Endothelial cell of umbilical vein (primary cell): ENCODE measurements at regions not wholly inside any gene's neighbourhood (a gene's known extent, or its start where the extent isn't known, plus 50 kb on each side); places are given as distances from the start of the nearest gene placed in this dataset.

Experiments used
- BruUV-seq: library from RNA; stranded (reverse); fragments of 400-500 nt; replicated peaks from 2 replicates; lab custom pipeline; 2021; lab: Mats Ljungman, UMichigan
- CTCF ChIA-PET: fragments of 300-600, 350-600 bp; sonication (Branson Sonifier 250); formaldehyde crosslinking; loops from one replicate; lab custom pipeline; 2021; ENCODE audit warnings: antibody characterized with exemption, inconsistent platforms; lab: Charles Lee
- POLR2A ChIA-PET: fragments of 300-600, 350-600 bp; sonication (Branson Sonifier 250); formaldehyde crosslinking; loops from one replicate; lab custom pipeline; 2021; ENCODE audit warnings: antibody characterized with exemption, inconsistent platforms; lab: Charles Lee
- DNase-seq: peaks from one replicate; pipeline ENCODE4 v3.0.0-alpha.2; 2011; ENCODE audit warnings: low read depth, low spot score
- FAIRE-seq: peaks from 2 replicates; lab custom pipeline; 2011; peaks lifted over from hg19 to GRCh38; lab: Jason Lieb, UNC
- H2AFZ ChIP-seq: 2 replicates; pipeline ENCODE4 v1.6.0; 2012; ENCODE audit warnings: low read depth, low read length, control low read depth, inconsistent platforms
- H3K27ac ChIP-seq: 2 replicates; pipeline ENCODE4 v1.5.1; 2011; ENCODE audit warnings: low read depth, mild to moderate bottlenecking, control low read depth, low read length, moderate library complexity; ENCODE audit not compliant: insufficient read depth
- H3K27me3 ChIP-seq, 2 experiments: 2 replicates each; pipeline versions ENCODE4 v1.6.0 to v1.6.1; 2011; ENCODE audit warnings: low read length in 2 of 2, mixed read lengths in 1 of 2; ENCODE audit not compliant: control insufficient read depth in 2 of 2, insufficient read depth in 2 of 2
- H3K36me3 ChIP-seq, 2 experiments: 2 replicates in 1 of 2; 3 replicates in 1 of 2; pipeline ENCODE4 v1.5.1; 2011; ENCODE audit warnings: low read length in 2 of 2, mild to moderate bottlenecking in 1 of 2, moderate library complexity in 1 of 2; ENCODE audit not compliant: control insufficient read depth in 2 of 2, insufficient read depth in 2 of 2; ENCODE audit errors: extremely low read depth in 1 of 2
- H3K4me1 ChIP-seq: 3 replicates; pipeline ENCODE4 v1.5.1; 2011; ENCODE audit warnings: mild to moderate bottlenecking, low read length; ENCODE audit not compliant: control insufficient read depth, insufficient read depth; ENCODE audit errors: extremely low read depth
- H3K4me2 ChIP-seq: 2 replicates; pipeline ENCODE4 v1.6.1; 2011; ENCODE audit warnings: low read length, control low read depth, mixed read lengths; ENCODE audit not compliant: insufficient read depth
- H3K4me3 ChIP-seq, 3 experiments: fragments of 200-600 bp in 1 of 3; sonication (generic), shearing (Covaris generic) in 1 of 3; replicated peaks in 1 of 3; 2 replicates each; pipeline ENCODE4 v1.5.1; 2011 to 2016; ENCODE audit warnings: control low read depth in 3 of 3, low read length in 3 of 3, mild to moderate bottlenecking in 2 of 3, inconsistent platforms in 1 of 3, low read depth in 1 of 3, moderate library complexity in 1 of 3; ENCODE audit not compliant: insufficient read depth in 1 of 3
- H3K79me2 ChIP-seq: 2 replicates; pipeline ENCODE4 v1.6.0; 2012; ENCODE audit warnings: low read length, inconsistent platforms; ENCODE audit not compliant: control insufficient read depth, insufficient read depth
- H3K9ac ChIP-seq: replicated peaks from 2 replicates; pipeline ENCODE3; 2011; ENCODE audit warnings: low read length, control low read depth; ENCODE audit not compliant: insufficient read depth; ENCODE audit errors: extremely low read depth
- H3K9me1 ChIP-seq: replicated peaks from 3 replicates; pipeline ENCODE4 v1.6.0; 2011; ENCODE audit warnings: mild to moderate bottlenecking, low read length; ENCODE audit not compliant: control insufficient read depth, insufficient read depth; ENCODE audit errors: extremely low read depth
- H3K9me3 ChIP-seq: replicated peaks from 2 replicates; pipeline ENCODE4 v1.5.1; 2012; ENCODE audit warnings: low read length, inconsistent platforms; ENCODE audit not compliant: control insufficient read depth, insufficient read depth
- H4K20me1 ChIP-seq: replicated peaks from 2 replicates; pipeline ENCODE3; 2011; ENCODE audit warnings: mild to moderate bottlenecking, low read length; ENCODE audit not compliant: control insufficient read depth, insufficient read depth; ENCODE audit errors: extremely low read depth
- EZH2 ChIP-seq: IDR thresholded peaks from 2 replicates; pipeline ENCODE4 v1.6.1; 2012; ENCODE audit warnings: borderline replicate concordance, low read depth, mild to moderate bottlenecking, moderate library complexity, low read length, inconsistent platforms; ENCODE audit not compliant: severe bottlenecking
- FOS ChIP-seq: IDR thresholded peaks from 2 replicates; pipeline ENCODE4 v1.6.1; 2011; ENCODE audit warnings: mild to moderate bottlenecking, low read length, moderate library complexity, borderline replicate concordance; ENCODE audit not compliant: insufficient read depth
- GATA2 ChIP-seq: IDR thresholded peaks from 2 replicates; pipeline ENCODE4 v1.7.0; 2011; ENCODE audit warnings: low read depth, mild to moderate bottlenecking, moderate library complexity, mixed read lengths, low read length; ENCODE audit not compliant: insufficient read length, insufficient read depth
- JUN ChIP-seq: IDR thresholded peaks from 2 replicates; pipeline ENCODE4 v1.6.1; 2011; ENCODE audit warnings: borderline replicate concordance, low read depth; ENCODE audit not compliant: insufficient read length, insufficient read depth
- MYC ChIP-seq: IDR thresholded peaks from one replicate; pipeline ENCODE4 v1.6.1; 2011; ENCODE audit warnings: mild to moderate bottlenecking, low read depth, low read length
- POLR2A ChIP-seq: IDR thresholded peaks from 2 replicates; pipeline ENCODE4 v1.6.1; 2012; ENCODE audit warnings: low read depth, mild to moderate bottlenecking, control low read depth, low read length
- POLR2AphosphoS5 ChIP-seq: IDR thresholded peaks from 2 replicates; pipeline ENCODE4 v1.6.1; 2012; ENCODE audit warnings: low read depth, mild to moderate bottlenecking, control low read depth, low read length, moderate library complexity; ENCODE audit not compliant: insufficient read depth
- dilution Hi-C: fragments of 300-500 bp; cut with MboI; formaldehyde crosslinking; loops from one replicate; pipeline ENCODE4 v1.15.0; 2019; ENCODE audit warnings: low sequenced_read_pairs; ENCODE audit not compliant: extremely low pct_ligation_motif_present
- intact Hi-C: fragments of 100-400 bp; cut with micrococcal nuclease; formaldehyde crosslinking; loops from one replicate; pipeline ENCODE4 v1.10.0; 2022
- TF ChIP-seq, protein P1 (sequence below): IDR thresholded peaks from 2 replicates; pipeline ENCODE4 v1.6.1; 2011; ENCODE audit not compliant: insufficient read depth, insufficient read length
- TF ChIP-seq, protein P2 (sequence below), 2 donors: IDR thresholded peaks; 1 replicate in 1 of 2; 2 replicates in 1 of 2; pipeline ENCODE4 v1.5.1; 2011; ENCODE audit warnings: low read length in 2 of 2, mild to moderate bottlenecking in 2 of 2, moderate library complexity in 2 of 2, control low read depth in 1 of 2, inconsistent platforms in 1 of 2, low read depth in 1 of 2; ENCODE audit not compliant: insufficient read depth in 1 of 2; ENCODE audit errors: extremely low read depth in 1 of 2

DNA sequence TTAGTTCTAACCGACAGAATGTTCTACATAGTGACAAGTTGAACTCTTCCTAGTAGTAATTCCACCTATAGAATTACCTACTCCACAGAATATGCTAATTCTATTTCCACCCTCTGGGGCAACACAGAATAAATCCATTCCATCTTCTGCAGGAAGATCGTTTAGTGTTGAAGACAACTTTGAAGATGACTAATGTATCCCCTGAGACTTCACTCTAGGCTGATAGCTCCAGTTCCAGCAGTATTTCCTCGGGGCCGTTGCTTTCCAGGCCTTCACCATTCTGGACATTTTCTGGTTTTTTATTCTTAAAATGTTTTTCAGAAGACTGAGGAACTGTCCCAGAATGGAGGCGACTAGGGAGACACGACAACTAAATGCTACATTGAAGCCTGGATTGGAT lies 61.0 kb upstream of the CSF1 start:
- no peak for FAIRE-seq
- TF ChIP-seq POLR2AphosphoS5 = no peak
- TF ChIP-seq POLR2A = no peak
- TF ChIP-seq FOS = no peak
- TF ChIP-seq EZH2 = no peak
- TF ChIP-seq, protein P1, sequence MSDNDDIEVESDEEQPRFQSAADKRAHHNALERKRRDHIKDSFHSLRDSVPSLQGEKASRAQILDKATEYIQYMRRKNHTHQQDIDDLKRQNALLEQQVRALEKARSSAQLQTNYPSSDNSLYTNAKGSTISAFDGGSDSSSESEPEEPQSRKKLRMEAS = no peak
- TF ChIP-seq MYC = no peak
- TF ChIP-seq JUN = no peak
- TF ChIP-seq GATA2 = no peak
- TF ChIP-seq, protein P2, sequence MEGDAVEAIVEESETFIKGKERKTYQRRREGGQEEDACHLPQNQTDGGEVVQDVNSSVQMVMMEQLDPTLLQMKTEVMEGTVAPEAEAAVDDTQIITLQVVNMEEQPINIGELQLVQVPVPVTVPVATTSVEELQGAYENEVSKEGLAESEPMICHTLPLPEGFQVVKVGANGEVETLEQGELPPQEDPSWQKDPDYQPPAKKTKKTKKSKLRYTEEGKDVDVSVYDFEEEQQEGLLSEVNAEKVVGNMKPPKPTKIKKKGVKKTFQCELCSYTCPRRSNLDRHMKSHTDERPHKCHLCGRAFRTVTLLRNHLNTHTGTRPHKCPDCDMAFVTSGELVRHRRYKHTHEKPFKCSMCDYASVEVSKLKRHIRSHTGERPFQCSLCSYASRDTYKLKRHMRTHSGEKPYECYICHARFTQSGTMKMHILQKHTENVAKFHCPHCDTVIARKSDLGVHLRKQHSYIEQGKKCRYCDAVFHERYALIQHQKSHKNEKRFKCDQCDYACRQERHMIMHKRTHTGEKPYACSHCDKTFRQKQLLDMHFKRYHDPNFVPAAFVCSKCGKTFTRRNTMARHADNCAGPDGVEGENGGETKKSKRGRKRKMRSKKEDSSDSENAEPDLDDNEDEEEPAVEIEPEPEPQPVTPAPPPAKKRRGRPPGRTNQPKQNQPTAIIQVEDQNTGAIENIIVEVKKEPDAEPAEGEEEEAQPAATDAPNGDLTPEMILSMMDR (IDR thresholded peaks at IDR 0.05; ENCODE audit: extremely low read depth in 1 of 2, insufficient read depth in 1 of 2, low read depth in 1 of 2, low read length in 2 of 2) = no peak
- no peak overlapping the region for H2AFZ ChIP-seq

More for the DNA sequence above, 61.0 kb upstream of the CSF1 start:
- H3K4me1 ChIP-seq = peaks cover 12% of the 10 kb centered on the region
- POLR2A ChIA-PET = no interaction called here
- no peak for DNase-seq
- no peak overlapping the region for H3K9ac ChIP-seq
- BruUV-seq = no TSS peak
- no peak overlapping the region for H3K4me2 ChIP-seq
- H3K79me2 ChIP-seq = no peaks in the 10 kb centered on the region
- intact Hi-C loops (no loop called here), dilution Hi-C loops (no loop called here)
- no peaks in the 10 kb centered on the region for H3K9me3 ChIP-seq
- no peaks in the 10 kb centered on the region for H4K20me1 ChIP-seq
- CTCF ChIA-PET = interaction anchor here (1.2 to 1.7 kb wide), 2 partner anchors 59 to 135 kb away, joined by 5 to 12 read pairs; partner anchors contain the start of gene AHCYL1
- no peak overlapping the region for H3K4me3 ChIP-seq
- H3K9me1 ChIP-seq = no peaks in the 10 kb centered on the region
- no peaks in the 10 kb centered on the region for H3K36me3 ChIP-seq
- no peak overlapping the region for H3K27ac ChIP-seq
- peaks cover 6 to 8% of the 10 kb centered on the region in 2 experiments for H3K27me3 ChIP-seq
